Coronary artery (tissue), 2 donors: ENCODE measurements at regions not wholly inside any gene's neighbourhood (a gene's known extent, or its start where the extent isn't known, plus 50 kb on each side); places are given as distances from the start of the nearest gene placed in this dataset.

Experiments used
- DNase-seq: peaks from one replicate; pipeline ENCODE4 v3.0.0-alpha.2; 2017; ENCODE audit warnings: low spot score
- H3K27ac ChIP-seq, 2 donors: fragments of 200-600 bp; sonication (generic); one replicate each; pipeline ENCODE4 v1.5.1; 2016 to 2019
- H3K4me3 ChIP-seq: fragments of 200-600 bp; sonication (generic); 2 replicates; pipeline ENCODE4 v1.5.1; 2016; ENCODE audit warnings: mild to moderate bottlenecking, moderate library complexity
- CTCF ChIP-seq: fragments of 200-600 bp; sonication (generic); IDR thresholded peaks from one replicate; pipeline ENCODE4 v1.5.1; 2019; ENCODE audit warnings: antibody characterized with exemption

GRCh38 chr3:55169608-55170072 lies 241.8 kb upstream of the LRTM1 start:
- no peak for DNase-seq
- Histone ChIP-seq H3K4me3 (no peak overlapping the region), H3K27ac (no peak overlapping the region)
- TF ChIP-seq CTCF = no peak

- Histone ChIP-seq H3K27ac (no peak overlapping the region), H3K4me3 (no peak overlapping the region)
- DNase-seq = no peak
- no peak for TF ChIP-seq CTCF
Measured at GRCh38 chr3:55169161-55169560, 241.3 kb upstream of the LRTM1 start.

GRCh38 chr3:55167586-55168317 lies 239.9 kb upstream of the LRTM1 start:
- Histone ChIP-seq H3K4me3 (no peak overlapping the region), H3K27ac (no peak overlapping the region)
- TF ChIP-seq CTCF = no peak
- DNase-seq = no peak

GRCh38 chr3:55166576-55167555 lies 239.0 kb upstream of the LRTM1 start:
- no peak for TF ChIP-seq CTCF
- no peak overlapping the region for H3K27ac ChIP-seq
- no peak for DNase-seq
- H3K4me3 ChIP-seq = no peak overlapping the region

GRCh38 chr3:55165704-55166405 lies 238.0 kb upstream of the LRTM1 start:
- TF ChIP-seq CTCF = no peak
- no peak overlapping the region for H3K4me3 ChIP-seq
- DNase-seq = no peak
- no peak overlapping the region for H3K27ac ChIP-seq

GRCh38 chr3:55165278-55165677 lies 237.4 kb upstream of the LRTM1 start:
- no peak overlapping the region for H3K27ac ChIP-seq
- TF ChIP-seq CTCF = no peak
- no peak for DNase-seq
- H3K4me3 ChIP-seq = no peak overlapping the region
